Activated naive CD4-positive, alpha-beta T cell treated with anti-CD3 and anti-CD28 coated beads, Interleukin-2, amount 10 ng/mL, durations not matched to agents 7 days and 5 days (primary cell): ENCODE measurements at regions not wholly inside any gene's neighbourhood (a gene's known extent, or its start where the extent isn't known, plus 50 kb on each side); places are given as distances from the start of the nearest gene placed in this dataset.
"Not testable (repeated sequence)": the region's sequence is repeated elsewhere in the genome, so short reads cannot be mapped to it uniquely, and the experiment has no call there.

ENCODE experiments used
- CTCF ChIA-PET: fragments of 350-600 bp; sonication (Branson Sonifier 250); formaldehyde crosslinking; loops from one replicate; lab custom pipeline; 2021; ENCODE audit warnings: antibody characterized with exemption; lab: Charles Lee
- DNase-seq: peaks from one replicate; pipeline ENCODE4 v3.0.0-alpha.2; 2020
- H3K27ac Mint-ChIP-seq: one replicate; pipeline ENCODE4 v1.8.0; 2021; ENCODE audit warnings: mild to moderate bottlenecking, moderate library complexity, mixed read lengths
- H3K27me3 Mint-ChIP-seq: one replicate; pipeline ENCODE4 v1.8.0; 2021; ENCODE audit warnings: mild to moderate bottlenecking, mixed read lengths
- H3K36me3 Mint-ChIP-seq: one replicate; pipeline ENCODE4 v1.8.0; 2021; ENCODE audit warnings: mixed read lengths
- H3K4me1 Mint-ChIP-seq: one replicate; pipeline ENCODE4 v1.8.0; 2021; ENCODE audit warnings: mixed read lengths
- H3K4me3 Mint-ChIP-seq: one replicate; pipeline ENCODE4 v1.8.0; 2021; ENCODE audit warnings: mild to moderate bottlenecking, moderate library complexity, mixed read lengths
- H3K9me3 Mint-ChIP-seq: one replicate; pipeline ENCODE4 v1.8.0; 2021; ENCODE audit warnings: mixed read lengths

GRCh38 chr3:145906301-145906700 is 254.7 kb downstream of the PLOD2 start:
- no peak for DNase-seq
- Mint-ChIP-seq H3K36me3 (no peaks in the 10 kb centered on the region), H3K4me1 (no peaks in the 10 kb centered on the region), H3K27me3 (no peaks in the 10 kb centered on the region), H3K4me3 (no peak overlapping the region), H3K9me3 (no peaks in the 10 kb centered on the region), H3K27ac (no peak overlapping the region)
- CTCF ChIA-PET: no interaction called here

DNA sequence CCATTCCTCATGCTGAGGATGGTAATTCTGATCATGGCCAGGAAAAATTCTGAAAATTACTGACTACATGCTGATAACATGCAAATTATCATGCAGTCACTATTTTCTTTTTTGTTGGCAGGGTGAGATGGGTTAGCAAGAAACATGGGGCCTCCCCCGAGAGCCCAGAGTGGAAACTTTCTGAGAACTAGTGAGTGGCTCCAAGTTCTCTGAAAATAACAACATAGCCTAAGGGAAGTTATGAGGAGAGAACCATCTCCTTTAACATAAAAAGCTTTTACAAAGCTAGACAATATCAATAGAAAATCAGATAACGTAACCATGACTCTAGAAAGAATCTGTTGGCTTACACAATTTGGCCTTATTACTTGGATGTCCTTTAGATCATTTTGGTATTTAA is 254.2 kb downstream of the PLOD2 start:
- Mint-ChIP-seq H3K4me1 (no peaks in the 10 kb centered on the region), H3K36me3 (no peaks in the 10 kb centered on the region), H3K4me3 (no peak overlapping the region), H3K27ac (no peak overlapping the region), H3K9me3 (peaks cover under 1% of the 10 kb centered on the region), H3K27me3 (no peaks in the 10 kb centered on the region)
- CTCF ChIA-PET: no interaction called here
- no peak for DNase-seq

DNA sequence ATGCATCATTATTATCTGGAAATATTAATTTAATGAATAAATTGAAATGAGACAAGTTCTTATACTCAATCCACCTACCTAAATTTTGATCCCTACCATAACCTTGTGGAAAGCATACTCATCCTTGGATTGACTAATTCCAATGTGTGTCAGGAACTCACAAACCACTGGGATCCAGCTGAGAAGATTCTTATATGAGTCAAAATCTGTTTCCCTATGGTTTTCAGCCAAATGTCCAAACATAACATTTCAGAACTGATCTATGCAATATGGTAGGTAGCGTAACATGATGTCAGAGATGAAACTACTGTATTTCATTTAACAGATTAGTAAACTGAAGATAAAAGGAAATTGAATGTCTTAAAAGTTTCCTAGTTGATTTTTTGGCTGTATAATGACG is 250.0 kb downstream of the PLOD2 start:
- H3K27me3 Mint-ChIP-seq: no peaks in the 10 kb centered on the region
- H3K9me3 Mint-ChIP-seq: peaks cover 3% of the 10 kb centered on the region
- DNase-seq: no peak
- H3K4me1 Mint-ChIP-seq: no peaks in the 10 kb centered on the region
- H3K4me3 Mint-ChIP-seq: no peak overlapping the region
- CTCF ChIA-PET: no interaction called here
- H3K27ac Mint-ChIP-seq: no peak overlapping the region
- H3K36me3 Mint-ChIP-seq: no peaks in the 10 kb centered on the region

DNA sequence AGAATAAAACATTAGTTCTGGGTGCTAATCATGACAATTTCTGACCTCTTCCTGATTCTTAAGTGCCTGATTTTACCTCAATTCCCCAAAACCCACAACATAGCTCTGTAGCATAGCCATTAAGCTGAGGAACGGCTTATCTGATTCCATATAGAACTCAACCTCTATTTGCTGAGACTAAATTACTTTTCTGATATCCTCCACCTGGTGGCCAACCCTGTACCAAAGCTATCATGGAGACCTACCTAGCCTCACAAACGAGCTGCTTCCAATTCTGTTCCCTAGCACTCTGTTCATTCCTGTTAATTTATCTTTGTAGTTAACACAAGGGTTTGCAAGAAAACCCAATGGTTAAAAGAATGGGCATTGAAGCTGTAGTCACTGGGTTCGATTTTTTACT is 245.2 kb downstream of the PLOD2 start:
- Mint-ChIP-seq H3K36me3 (no peaks in the 10 kb centered on the region), H3K9me3 (peaks cover 4% of the 10 kb centered on the region), H3K4me3 (no peak overlapping the region), H3K4me1 (no peaks in the 10 kb centered on the region), H3K27ac (no peak overlapping the region), H3K27me3 (no peaks in the 10 kb centered on the region)
- CTCF ChIA-PET: interaction anchor here (1.5 kb wide), 1 partner anchor 11 kb away, joined by 3 read pairs; no protein-coding TSS in a partner anchor
- no peak for DNase-seq

GRCh38 chr3:145927736-145928135 is 233.2 kb downstream of the PLOD2 start:
- not testable (repeated sequence) for H3K4me1 Mint-ChIP-seq, H3K4me3 Mint-ChIP-seq

DNA sequence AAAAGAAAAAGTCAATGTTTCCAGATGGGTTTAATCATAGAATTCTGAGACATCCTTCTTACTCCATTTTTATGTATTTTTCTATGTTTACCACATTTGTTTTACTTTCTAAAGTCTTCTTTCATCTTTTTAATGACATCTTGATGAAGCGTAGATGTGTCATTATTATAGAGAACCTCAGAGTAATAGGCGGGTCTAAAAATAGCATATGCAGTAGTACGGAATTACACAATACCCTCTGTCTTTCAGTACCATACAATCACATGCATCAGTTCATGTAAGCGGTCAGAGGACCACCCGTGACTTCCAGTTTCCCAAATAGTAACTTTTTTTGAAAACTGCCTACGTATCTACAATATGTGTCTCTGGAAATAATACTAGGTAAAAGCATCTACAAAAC is 224.0 kb downstream of the PLOD2 start:
- no peak for DNase-seq
- H3K36me3 Mint-ChIP-seq: no peaks in the 10 kb centered on the region
- H3K9me3 Mint-ChIP-seq: peaks cover 7% of the 10 kb centered on the region
- CTCF ChIA-PET: no interaction called here
- no peaks in the 10 kb centered on the region for H3K4me1 Mint-ChIP-seq
- H3K4me3 Mint-ChIP-seq: no peak overlapping the region
- no peak overlapping the region for H3K27ac Mint-ChIP-seq
- no peaks in the 10 kb centered on the region for H3K27me3 Mint-ChIP-seq

More at GRCh38 chr3:145927736-145928135, 233.2 kb downstream of the PLOD2 start:
- DNase-seq, H3K27ac Mint-ChIP-seq, H3K27me3 Mint-ChIP-seq, H3K9me3 Mint-ChIP-seq, CTCF ChIA-PET, H3K36me3 Mint-ChIP-seq: not testable (repeated sequence)

DNA sequence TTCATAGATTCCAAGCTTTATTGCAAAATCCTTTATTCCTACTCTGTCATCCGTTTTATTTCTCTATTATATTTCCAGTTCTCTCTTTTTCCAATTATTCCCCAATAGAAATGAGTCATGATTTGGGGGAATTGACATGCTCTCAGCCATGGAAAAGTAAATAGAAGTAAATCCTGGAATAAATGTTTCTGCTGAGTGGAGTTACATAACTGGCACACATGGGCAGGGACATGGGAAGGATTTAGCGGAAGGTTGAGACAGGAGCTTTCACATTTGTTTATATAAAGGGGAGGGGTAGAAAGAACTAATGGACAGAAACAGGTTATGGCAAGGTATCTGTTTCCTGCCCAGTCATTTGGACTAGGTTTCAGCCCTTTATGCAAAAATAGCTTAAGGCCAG is 221.6 kb downstream of the PLOD2 start:
- Mint-ChIP-seq H3K9me3 (peaks cover 7% of the 10 kb centered on the region), H3K36me3 (no peaks in the 10 kb centered on the region), H3K27ac (no peak overlapping the region), H3K4me3 (no peak overlapping the region), H3K4me1 (no peaks in the 10 kb centered on the region), H3K27me3 (no peaks in the 10 kb centered on the region)
- CTCF ChIA-PET: no interaction called here
- no peak for DNase-seq

GRCh38 chr3:145942052-145942451 is 218.9 kb downstream of the PLOD2 start:
- H3K27ac Mint-ChIP-seq: no peak overlapping the region
- DNase-seq: no peak
- H3K36me3 Mint-ChIP-seq: no peaks in the 10 kb centered on the region
- no peaks in the 10 kb centered on the region for H3K9me3 Mint-ChIP-seq
- CTCF ChIA-PET: no interaction called here
- H3K4me3 Mint-ChIP-seq: no peak overlapping the region
- H3K4me1 Mint-ChIP-seq: no peaks in the 10 kb centered on the region
- H3K27me3 Mint-ChIP-seq: no peaks in the 10 kb centered on the region

- H3K9me3 Mint-ChIP-seq: no peaks in the 10 kb centered on the region
- no peak overlapping the region for H3K4me3 Mint-ChIP-seq
- H3K27ac Mint-ChIP-seq: no peak overlapping the region
- no peaks in the 10 kb centered on the region for H3K36me3 Mint-ChIP-seq
- no peaks in the 10 kb centered on the region for H3K4me1 Mint-ChIP-seq
- no peaks in the 10 kb centered on the region for H3K27me3 Mint-ChIP-seq
- no peak for DNase-seq
- CTCF ChIA-PET: no interaction called here
These were observed 217.0 kb downstream of the PLOD2 start for GRCh38 chr3:145943952-145944351.

- Mint-ChIP-seq H3K27me3 (no peaks in the 10 kb centered on the region), H3K36me3 (no peaks in the 10 kb centered on the region), H3K4me1 (no peaks in the 10 kb centered on the region), H3K27ac (no peak overlapping the region), H3K4me3 (no peak overlapping the region), H3K9me3 (no peaks in the 10 kb centered on the region)
- no peak for DNase-seq
- CTCF ChIA-PET: no interaction called here
These were observed 209.5 kb downstream of the PLOD2 start for GRCh38 chr3:145951441-145951840.

DNA sequence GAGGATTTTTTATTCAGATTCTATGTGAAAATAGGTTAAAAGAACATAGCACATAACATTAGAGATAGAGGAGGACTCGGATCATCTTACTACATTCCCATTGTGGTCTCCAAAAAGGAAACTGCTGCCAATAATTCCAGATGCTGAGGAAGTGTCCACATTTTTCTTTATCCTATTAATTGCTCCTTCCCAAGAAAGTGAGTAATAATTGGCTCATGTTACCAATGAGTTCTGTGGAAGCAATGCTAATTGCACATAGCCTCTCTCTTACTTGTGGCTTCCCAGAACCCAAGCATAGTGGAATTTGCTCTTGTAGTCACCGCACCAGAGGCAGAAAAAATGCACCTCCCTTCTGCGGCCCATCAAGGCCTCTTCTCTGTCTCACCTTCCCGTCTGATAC is 208.4 kb downstream of the PLOD2 start:
- Mint-ChIP-seq H3K27me3 (no peaks in the 10 kb centered on the region), H3K9me3 (no peaks in the 10 kb centered on the region), H3K36me3 (no peaks in the 10 kb centered on the region), H3K4me3 (no peak overlapping the region), H3K4me1 (no peaks in the 10 kb centered on the region), H3K27ac (no peak overlapping the region)
- CTCF ChIA-PET: no interaction called here
- DNase-seq: no peak

- DNase-seq: no peak
- no peak overlapping the region for H3K27ac Mint-ChIP-seq
- H3K27me3 Mint-ChIP-seq: no peaks in the 10 kb centered on the region
- no peaks in the 10 kb centered on the region for H3K36me3 Mint-ChIP-seq
- CTCF ChIA-PET: no interaction called here
- no peaks in the 10 kb centered on the region for H3K4me1 Mint-ChIP-seq
- peaks cover under 1% of the 10 kb centered on the region for H3K9me3 Mint-ChIP-seq
- H3K4me3 Mint-ChIP-seq: no peak overlapping the region
These were observed 207.7 kb downstream of the PLOD2 start for GRCh38 chr3:145953316-145953715.

DNA sequence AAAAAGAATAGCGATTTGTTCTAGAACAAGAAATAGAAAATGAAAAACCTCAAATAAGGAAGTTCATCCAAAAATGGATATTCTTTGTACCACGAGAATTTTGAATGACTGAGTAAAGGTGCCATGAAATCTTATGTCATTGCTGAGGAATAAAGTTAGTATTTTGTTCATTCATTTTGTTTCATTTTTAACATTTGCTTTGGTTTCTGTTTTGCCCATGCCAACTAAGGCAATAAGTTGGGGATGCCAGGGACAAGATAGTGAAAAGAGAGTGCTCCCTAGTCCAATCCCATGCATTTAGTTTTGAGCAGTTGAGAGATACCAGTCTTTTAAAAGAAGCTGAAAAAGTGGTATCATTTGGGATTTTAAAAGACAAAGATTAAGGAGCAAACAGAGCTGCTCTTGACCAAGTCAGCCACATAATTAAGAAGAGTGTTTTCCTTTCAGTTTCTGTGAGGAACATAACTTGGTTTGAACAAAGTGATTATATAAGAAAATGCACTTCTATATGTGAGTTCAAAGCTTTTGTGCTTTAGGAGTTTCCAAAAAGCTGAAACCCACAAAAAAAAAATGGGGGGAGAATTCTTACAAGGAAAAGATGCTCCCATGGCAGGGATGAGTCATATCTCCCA is 201.4 kb downstream of the PLOD2 start:
- no peak overlapping the region for H3K27ac Mint-ChIP-seq
- no peaks in the 10 kb centered on the region for H3K4me1 Mint-ChIP-seq
- no peaks in the 10 kb centered on the region for H3K36me3 Mint-ChIP-seq
- CTCF ChIA-PET: interaction anchor here (0.7 kb wide), 1 partner anchor 15 kb away, joined by 3 read pairs; no protein-coding TSS in a partner anchor
- H3K27me3 Mint-ChIP-seq: no peaks in the 10 kb centered on the region
- DNase-seq: no peak
- peaks cover 3% of the 10 kb centered on the region for H3K9me3 Mint-ChIP-seq
- no peak overlapping the region for H3K4me3 Mint-ChIP-seq

DNA sequence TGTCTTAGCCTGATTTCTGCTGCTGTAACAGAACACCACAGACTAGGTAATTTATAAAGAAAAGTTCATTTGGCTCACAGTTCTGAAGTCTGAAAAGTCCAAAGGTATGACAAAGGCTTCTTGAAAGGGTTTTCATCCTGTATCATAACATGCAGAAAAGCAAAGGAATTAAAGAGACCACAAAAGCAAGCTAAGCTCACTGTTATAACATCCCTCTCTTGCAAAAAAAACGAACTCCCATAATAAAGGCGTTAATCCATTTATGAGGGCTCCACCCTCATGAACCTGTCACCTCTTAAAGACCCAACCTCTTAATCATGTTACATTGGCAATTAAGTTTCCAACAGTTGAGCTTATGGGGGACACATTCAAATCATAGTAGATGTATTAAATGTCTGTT is 197.9 kb downstream of the PLOD2 start:
- H3K4me3 Mint-ChIP-seq: no peak overlapping the region
- no peak overlapping the region for H3K27ac Mint-ChIP-seq
- H3K9me3 Mint-ChIP-seq: peaks cover 3% of the 10 kb centered on the region
- no peaks in the 10 kb centered on the region for H3K27me3 Mint-ChIP-seq
- H3K36me3 Mint-ChIP-seq: no peaks in the 10 kb centered on the region
- no peak for DNase-seq
- CTCF ChIA-PET: no interaction called here
- no peaks in the 10 kb centered on the region for H3K4me1 Mint-ChIP-seq

DNA sequence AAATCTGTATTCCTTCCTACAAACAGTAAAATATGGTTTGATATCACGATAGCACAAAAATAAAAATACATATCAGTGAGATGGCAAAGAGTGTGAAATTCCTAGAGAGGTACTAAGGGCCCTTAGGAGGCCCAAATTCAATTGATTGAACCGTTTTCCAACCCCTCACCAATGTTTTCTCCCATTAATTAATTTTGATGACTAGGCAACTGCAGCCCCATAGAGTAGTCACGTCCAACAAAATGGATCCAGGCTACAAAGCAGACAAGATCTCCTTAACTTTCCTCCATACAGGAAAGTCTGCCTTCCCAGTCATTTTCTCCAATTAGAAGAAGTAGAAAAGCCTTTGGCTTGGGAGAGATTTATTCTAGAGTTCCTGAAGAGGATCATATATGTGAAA is 193.9 kb downstream of the PLOD2 start:
- Mint-ChIP-seq H3K4me1 (no peaks in the 10 kb centered on the region), H3K36me3 (no peaks in the 10 kb centered on the region), H3K4me3 (no peak overlapping the region), H3K27me3 (no peaks in the 10 kb centered on the region), H3K9me3 (no peaks in the 10 kb centered on the region), H3K27ac (no peak overlapping the region)
- CTCF ChIA-PET: no interaction called here
- no peak for DNase-seq

DNA sequence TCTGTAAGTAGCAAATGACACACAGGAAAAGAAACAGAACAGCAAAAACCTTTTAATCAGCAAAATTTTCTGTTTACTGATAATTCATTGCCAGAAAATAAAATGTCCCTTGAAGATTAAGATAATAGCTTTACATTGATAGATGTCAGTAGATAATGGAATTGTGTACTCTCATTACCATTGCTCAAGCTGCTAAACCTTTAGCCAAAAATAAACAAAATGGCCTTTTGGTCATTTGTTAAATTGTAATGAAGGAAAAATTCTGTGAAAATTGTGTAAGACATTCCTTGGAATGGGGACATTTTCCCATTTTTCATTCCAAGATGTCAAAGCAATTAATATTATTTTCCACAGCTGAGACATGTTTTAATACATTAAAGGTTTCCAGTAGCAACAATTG is 189.8 kb downstream of the PLOD2 start:
- H3K4me3 Mint-ChIP-seq: no peak overlapping the region
- H3K9me3 Mint-ChIP-seq: no peaks in the 10 kb centered on the region
- no peak overlapping the region for H3K27ac Mint-ChIP-seq
- no peak for DNase-seq
- H3K36me3 Mint-ChIP-seq: no peaks in the 10 kb centered on the region
- no peaks in the 10 kb centered on the region for H3K27me3 Mint-ChIP-seq
- CTCF ChIA-PET: no interaction called here
- no peaks in the 10 kb centered on the region for H3K4me1 Mint-ChIP-seq
